COLO668 (cell line): ENCODE measurements at regions not wholly inside any gene's neighbourhood (a gene's known extent, or its start where the extent isn't known, plus 50 kb on each side); places are given as distances from the start of the nearest gene placed in this dataset.
"Not testable (repeated sequence)": the region's sequence is repeated elsewhere in the genome, so short reads cannot be mapped to it uniquely, and the experiment has no call there.

Experiments
- DNase-seq: peaks from one replicate; lab custom pipeline; 2025; ENCODE audit not compliant: unreplicated experiment; lab: John Stamatoyannopoulos, UW

DNA sequence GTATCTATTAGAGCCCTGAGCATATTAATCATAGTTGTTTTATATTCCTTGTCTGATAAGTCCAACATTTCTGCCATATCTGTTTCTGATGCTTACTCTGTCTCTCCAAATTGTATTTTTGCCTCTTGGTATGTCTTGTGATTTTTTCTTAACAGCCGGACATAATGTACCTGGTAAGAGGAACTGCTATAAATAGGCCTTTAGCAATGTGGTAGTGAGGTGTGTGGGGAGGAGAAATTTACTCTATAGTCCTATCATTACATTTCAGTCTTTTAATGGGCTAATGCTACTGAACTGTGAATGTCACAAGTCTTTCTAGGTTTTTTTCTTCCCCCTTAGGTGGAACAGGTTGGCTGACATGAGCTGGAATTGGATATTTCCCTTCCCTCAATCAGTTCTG is 176.1 kb upstream of the FGF10 start:
- no peak for DNase-seq

DNA sequence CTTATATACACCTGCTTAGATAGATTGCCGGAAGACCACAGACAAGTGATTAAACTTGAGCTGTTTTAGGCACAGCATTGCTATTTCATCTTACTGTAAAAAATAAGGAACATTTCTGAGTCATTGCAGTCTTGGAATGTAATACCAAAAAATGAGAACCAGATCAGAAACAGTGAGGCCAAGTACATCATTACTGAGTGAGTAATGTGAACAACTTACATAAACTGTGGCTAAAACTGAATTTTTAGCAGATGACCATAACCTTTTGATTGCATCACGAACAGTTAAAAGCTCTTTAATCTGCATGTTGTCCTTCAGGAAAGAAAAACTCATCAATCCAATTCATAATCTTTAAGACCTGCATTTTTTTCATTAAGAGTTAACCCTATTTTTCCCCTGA is 157.1 kb upstream of the FGF10 start:
- DNase-seq = no peak

DNA sequence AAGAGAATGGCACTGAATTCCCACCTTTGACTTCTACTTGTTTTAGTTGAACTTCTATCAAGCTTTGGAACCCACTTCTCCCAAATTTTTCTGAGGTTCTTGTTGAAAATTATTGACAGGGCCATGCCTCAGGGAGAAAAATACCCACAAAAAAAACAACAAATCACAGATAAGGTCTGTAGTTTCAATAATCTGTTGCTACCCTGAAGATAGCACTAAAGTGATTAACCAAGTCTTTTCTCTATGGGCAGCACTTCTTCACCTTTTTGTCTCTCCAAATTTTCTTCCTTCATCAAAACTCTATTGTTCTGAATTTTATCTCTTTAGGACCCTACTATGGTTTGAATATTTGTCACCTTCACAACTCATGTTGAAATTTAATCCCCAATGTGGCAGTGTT is 154.3 kb upstream of the FGF10 start:
- no peak for DNase-seq

DNA sequence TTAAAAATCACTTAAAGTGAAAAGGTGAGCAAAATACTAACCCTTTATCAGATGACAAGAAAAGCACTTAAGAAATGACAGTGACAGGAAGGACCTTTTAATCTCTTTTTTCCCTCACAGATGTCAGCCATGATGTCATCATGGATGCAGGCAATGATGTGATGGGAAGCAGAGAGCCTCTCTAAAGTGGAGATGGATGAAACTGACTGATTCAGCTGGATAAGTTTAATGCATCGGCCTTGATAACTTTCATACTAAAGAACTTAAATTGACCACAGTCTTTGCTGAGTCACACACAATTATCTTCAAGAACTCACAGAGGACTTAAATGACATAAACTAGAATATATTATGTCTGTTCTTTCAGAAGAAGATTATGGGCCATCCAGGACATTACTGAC is 153.2 kb upstream of the FGF10 start:
- no peak for DNase-seq

DNA sequence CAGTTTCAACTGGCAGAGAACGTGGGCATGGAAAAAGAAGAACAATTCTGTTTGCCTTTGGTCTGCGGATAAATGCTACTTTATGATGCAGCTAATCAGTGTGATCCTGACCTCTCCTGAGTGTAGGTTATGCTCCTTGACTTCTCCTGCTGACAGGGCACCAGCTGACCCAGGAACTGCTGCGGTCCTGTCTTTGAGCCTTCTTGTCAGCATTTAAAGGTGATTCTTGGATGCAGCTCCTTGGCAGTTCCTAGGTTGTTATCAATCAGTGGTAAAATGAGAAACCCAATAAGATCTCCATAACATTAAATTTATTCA is 150.3 kb upstream of the FGF10 start:
- DNase-seq = no peak

DNA sequence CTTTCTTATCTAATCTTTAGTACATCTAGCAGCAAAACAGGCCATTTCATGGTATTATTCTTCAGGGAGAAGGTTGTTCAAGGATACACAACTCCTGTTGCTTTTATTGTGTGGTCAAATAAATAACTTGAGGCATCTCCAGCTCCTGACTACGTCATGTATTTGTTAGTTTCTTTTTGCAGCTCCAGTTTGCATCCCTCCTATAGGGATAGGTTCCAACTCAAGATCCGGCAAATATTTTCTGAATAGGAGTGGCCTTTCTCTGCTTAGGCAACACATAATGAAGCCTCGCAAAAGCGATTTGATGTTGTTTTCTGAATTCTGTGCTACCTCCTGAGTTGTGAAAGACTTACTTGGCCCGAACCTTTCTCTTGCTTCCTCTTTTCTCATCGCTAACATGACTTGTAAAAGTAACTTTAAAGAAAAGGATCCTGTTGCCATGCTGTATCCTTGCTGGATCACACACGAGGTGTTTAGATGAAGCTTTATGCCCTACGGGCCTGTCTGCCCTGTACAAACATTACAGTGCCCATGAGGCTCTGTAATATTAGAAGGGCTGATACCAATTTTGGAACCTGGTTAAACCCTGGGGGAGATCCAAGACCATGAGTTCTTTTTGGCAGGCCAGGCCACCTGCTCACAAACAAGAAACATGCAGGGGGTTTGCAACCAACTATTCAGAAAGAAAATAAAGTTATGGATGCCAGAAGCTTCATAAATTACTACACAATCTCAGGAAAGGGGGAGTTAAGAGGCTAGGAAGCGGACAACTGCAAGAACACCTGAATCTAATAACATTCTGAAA is 149.8 kb upstream of the FGF10 start:
- DNase-seq = no peak

DNA sequence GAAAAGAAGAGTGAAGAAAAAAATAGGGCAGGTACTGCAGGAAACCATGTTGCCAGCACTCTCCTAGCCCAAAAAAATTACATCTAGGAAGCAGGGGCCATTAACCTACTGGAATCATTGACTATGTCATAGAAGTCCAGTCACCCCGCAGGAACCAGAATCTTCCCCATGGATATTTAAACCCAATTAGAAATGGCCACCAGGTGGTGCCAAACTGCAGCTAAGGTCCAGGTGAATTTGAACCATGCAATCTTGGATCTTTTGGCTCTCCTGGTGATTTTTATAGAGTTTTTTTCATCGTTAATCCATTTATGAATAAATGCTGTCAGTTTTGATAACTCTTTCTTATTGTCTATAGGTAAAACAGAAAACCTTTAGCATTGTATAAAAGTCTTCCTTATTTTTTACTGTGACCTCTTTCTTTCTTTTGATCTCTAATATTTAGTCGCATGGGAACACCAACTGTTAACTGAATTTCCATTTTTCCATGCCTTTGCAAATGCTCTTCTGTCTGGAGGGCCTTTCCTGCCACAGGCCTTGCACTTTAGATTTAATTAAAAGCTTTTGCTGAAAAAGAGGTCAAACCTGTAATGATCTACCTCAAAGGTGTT is 147.5 kb upstream of the FGF10 start:
- peak; percentile 15 for DNase-seq

DNA sequence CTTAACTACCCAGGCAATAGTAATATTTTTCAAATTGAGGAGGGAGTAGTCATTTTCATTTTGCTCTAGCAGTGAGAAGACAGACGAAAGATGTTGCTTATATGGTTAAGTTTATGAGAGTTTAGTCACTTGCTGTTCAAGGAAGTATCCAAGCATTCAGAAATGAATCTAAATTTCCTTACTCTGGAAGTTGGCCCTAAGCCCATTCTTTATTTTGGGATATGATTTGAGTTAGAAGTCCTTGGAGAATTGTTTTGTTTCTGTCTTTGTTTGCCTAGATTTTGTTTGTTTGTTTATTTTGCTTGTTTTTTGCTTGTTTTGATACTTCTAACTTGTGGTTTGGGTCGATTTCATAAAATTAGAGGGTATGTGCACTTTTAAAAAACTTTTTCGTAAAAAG is 146.4 kb upstream of the FGF10 start:
- DNase-seq = no peak

DNA sequence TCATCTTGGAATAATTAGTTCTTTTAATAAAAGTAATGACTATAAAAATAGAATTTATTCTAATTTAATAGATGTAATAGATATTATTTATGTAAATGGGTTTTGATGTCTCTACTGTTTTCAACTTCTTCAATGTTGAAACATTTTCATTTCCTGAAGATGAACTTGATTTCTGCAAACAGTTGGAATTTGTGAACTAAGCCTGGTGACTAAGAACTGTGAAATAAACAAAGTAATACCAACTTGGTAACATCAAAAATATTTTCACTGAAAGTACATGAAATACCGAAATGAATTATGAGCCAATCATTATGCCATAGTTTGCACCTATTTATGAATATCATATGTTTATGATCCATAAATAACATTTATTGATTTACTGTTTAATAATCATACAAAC is 143.8 kb upstream of the FGF10 start:
- DNase-seq = no peak

DNA sequence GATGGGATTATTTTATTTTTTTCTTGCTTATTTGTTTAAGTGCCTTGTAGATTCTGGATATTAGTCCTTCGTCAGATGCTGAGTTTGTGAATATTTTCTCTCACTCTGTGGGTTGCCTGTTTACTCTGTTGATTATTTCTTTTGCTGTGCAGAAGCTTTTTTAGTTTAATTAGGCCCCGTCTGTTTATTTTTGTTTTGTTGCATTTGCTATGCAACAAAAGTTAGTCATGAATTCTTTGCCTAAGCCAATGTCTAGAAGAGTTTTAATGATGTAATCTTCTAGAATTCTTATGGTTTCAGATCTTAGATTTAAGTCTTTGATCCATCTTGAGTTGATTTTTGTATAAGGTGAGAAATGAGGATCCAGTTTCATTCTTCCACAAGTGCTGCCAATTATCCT is 142.5 kb upstream of the FGF10 start:
- not testable (repeated sequence) for DNase-seq

DNA sequence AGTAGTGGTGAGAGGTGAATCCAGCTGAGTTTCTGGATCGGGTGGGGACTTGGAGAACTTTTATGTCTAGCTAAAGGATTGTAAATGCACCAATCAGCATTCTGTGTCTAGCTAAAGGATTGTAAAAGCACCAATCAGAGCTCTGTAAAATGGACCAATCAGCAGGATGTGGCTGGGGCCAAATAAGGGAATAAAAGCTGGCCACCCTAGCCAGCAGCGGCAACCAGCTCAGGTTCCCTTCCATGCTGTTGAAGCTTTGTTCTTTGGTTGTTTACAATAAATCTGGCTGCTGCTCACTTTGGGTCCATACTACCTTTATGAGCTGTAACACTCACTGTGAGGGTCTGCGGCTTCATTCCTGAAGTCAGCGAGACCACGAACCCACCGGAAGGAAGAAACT is 141.6 kb upstream of the FGF10 start:
- DNase-seq = not testable (repeated sequence)

DNA sequence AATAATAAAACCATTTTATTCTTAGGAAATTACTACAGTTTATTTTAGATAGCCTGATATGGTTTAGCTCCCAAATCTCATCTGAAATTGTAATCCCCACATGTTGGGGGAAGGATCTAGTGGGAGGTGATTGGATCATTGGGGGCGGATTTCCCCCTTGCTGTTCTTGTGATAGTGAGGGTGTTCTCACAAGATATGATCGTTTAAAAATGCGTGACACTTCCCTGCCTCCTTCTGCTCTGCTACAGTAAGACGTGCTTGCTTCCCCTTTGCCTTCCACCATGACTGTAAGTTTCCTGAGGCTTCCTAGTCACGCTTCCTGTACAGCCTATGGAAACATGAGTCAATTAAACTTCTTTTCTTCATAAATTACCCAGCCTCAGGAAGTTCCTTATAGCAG is 122.4 kb upstream of the FGF10 start:
- DNase-seq = no peak

DNA sequence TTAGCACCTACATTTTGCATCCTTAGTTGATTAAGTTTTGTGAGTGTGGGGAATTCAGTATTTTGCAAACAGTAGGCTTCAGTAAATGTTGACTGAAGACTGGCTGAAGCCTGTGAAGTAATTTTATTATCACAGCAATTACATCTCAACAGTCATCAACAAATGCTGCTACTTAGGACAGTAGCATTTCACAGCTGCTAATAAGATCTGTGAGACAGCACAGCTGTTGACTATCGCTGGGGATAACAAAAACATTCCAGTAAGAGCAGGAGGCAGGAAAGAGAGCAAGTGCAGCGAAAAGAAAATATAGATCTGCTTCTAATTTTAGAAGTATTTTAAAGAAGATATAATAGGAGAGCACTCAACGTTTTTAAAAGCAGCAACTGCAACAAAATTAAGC is 117.3 kb upstream of the FGF10 start:
- no peak for DNase-seq

DNA sequence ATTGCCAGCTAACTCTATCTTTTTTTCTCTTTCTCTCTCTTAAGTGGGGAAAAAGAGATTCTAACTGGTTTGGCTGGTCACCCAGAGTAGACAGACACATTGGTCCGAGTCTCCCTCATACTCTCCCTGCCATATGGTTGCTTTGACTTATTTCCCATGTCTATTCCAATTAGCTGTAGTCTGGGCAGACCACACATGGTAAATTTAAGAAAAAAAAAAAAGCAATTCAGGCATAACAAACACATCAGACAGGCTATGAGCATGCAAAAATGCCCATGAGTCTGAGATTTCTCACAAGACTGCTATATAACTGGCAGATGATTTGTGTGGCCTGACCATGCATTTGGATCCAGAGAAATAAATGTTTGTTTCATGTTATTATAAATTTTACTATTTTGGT is 110.2 kb upstream of the FGF10 start:
- no peak for DNase-seq

DNA sequence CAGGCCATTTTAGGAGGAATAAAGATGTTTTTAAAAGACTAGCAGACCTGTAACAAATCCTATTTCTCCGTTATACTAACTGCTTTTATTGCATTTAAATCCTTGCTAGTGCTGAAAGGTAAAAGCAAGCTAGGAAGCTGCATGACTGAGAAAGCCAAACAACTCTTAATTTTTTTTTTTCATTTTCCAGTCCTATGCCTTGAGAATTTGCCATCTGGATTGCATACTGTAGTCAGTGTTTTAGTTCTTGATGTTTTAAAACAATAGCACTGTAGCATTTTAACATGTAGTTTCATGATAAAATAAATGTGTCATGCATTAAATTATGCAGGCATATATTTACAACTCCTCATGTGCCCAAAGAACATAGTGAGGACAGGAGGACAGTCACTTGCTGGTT is 108.4 kb upstream of the FGF10 start:
- no peak for DNase-seq

DNA sequence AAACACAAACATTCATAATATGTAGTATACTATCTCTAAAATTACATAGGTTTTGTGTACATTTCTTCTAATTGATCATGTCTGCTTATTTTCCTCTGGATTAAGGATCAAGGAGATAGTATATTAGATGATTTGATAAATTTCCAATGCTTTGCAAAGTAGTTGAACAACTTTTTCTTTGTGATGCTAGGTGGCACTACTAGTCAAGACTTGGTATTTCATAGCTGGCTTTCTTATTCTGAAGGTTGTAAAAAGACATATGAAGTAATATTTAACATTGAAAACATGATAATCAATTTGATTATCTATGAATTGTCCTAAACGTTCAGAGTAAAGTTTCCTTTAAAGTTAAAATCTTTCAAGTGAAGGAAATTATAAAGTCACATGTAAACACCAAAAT is 106.1 kb upstream of the FGF10 start:
- DNase-seq = no peak

DNA sequence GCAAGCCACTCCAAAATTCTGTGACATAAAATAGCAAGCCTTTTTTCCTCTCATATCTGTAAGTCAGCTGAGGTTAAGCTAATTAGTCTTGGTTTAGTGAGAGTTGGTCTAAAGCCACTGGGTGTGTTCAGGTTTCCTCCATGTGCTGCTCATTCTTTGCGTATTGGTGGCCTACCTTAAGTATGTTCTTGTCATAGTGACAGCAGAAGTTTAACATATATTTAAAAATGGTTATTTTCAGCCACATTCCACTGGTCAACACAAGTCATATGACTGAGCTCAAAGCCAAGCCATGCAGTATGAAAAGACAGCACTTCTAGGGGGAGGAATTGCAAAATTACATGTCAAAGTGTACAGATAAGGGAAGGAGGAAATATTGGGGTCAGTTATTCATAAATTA is 100.5 kb upstream of the FGF10 start:
- no peak for DNase-seq

DNA sequence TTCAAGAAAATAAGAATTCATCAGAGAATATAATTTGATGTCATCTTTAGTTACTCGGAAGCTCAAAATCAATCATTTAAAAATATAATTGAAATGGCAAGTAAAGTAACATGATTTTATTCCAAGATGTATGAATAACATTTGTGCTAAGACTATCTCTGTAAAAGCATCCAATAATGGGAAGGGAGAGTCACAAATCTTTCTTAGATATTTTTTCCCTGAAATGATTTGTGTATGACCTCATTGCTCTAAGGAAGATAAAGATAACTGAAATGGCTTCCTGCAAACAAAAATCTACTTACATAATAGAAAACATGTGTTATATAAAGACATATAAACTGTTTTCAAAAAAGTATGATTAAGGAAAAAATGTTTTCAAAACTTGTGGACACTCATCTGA is 97.4 kb upstream of the FGF10 start:
- DNase-seq = no peak

DNA sequence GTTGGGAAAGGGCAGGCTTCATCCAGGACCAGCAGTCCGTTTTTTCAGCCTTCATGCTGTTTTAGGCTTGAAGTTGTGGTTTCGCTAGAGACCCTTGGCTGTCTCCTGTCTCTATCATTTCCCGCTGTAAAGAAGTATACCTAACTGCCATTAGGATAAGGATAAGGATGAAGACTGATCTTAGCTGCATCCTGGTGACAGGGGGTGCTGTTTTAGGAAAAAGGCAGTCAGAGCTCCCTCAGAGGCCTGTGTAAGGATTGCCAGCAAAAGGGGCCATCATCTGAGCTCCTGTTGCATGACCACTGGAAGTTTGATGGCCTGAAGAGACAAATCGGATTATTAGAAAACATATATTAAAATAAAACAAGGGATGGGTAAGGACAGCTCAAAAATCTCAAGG is 64.8 kb upstream of the FGF10 start:
- DNase-seq = no peak

DNA sequence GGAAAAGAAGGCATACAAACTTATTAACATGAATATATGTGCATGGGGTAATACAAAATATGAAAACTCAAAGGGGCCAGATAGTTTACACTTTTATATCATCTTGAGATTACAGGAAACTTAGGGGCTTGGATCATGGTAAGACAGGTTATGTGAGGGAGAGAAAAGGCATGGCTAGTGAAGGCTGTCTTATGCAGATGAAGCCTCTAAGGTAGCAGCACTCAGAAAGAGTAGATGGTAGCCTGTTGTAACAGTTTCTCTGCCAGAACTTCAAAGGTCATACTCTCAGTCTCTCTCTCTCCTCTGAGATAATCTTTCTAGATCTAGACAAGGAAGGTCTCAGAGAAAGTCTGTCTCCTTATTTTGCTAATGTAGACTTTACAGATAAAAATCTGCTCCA is 57.2 kb upstream of the FGF10 start:
- no peak for DNase-seq

DNA sequence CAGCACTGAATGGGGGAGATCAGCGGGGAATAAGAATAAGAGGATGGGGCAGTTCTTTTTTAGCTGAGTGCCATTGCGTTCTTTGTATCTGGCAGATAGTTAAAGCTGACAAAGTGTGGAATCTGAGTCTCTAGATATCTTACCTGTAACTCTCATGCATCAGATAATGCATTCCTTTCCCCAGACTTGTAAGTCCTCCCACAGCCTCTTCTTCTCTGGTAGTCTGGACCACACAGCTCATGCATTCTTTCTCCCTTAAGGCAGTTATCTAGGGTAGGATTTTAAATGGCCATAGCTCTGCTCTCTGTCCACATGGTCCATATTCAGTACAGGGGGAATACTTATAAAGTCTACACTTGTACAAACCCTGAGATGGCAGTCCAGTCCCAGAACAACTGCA is 54.0 kb upstream of the FGF10 start:
- no peak for DNase-seq

DNA sequence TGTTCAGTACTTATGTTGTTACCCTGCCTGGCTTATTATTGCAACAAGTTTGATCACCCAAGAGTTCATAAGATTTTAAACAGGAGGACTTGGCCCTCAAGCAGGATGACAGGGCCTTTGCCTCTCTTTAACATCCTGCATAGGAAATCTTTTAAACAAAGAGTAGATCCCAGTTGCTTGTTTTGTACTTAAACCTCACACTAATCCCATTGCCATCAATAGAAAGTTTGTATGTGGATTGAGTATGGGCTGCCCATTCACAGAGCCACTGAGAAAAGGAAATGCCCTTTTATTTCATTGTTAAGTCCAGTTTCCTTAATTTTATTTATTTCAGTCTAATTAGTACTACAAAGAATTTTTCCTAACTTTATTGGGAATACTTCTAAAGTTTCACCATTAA is 52.2 kb upstream of the FGF10 start:
- DNase-seq = no peak

DNA sequence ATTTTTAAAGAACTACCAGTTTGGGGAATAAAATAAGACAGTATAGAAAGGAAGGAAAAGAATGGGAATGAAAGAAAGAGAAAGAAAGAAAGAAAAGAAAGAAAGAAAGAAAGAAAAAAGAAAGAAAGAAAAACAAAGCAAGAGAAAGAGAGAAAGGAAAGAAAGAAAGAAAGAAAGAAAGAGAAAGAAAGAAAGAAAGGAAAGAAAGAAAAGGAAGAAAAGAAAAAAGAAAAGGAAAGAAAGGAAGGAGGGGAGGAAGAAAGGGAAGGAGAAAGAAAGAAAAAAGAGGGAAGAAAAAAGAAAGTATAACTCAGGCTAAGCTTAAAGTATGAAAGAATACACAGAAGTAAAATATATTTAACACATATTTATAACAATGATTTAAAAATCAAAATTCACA is 51.0 kb upstream of the FGF10 start:
- DNase-seq = no peak
